SKM-1 treated with dmso at 0.1 percent for 144 hours (cell line): ENCODE measurements at regions not wholly inside any gene's neighbourhood (a gene's known extent, or its start where the extent isn't known, plus 50 kb on each side); places are given as distances from the start of the nearest gene placed in this dataset.

Experiments used
- DNase-seq: peaks from one replicate; lab custom pipeline; 2025; ENCODE audit not compliant: unreplicated experiment; lab: John Stamatoyannopoulos, UW

- DNase-seq, result no peak
These were observed 294.8 kb upstream of the FIGN start for GRCh38 chr2:164030623-164031022.

- no peak for DNase-seq
These were observed 293.2 kb upstream of the FIGN start for GRCh38 chr2:164028814-164029534.

- no peak for DNase-seq
These were observed 288.6 kb upstream of the FIGN start for GRCh38 chr2:164024396-164024795.

- no peak for DNase-seq
These were observed 288.1 kb upstream of the FIGN start for GRCh38 chr2:164023896-164024295.

GRCh38 chr2:164015328-164016123 lies 279.7 kb upstream of the FIGN start:
- no peak for DNase-seq

- no peak for DNase-seq
These were observed 279.0 kb upstream of the FIGN start for GRCh38 chr2:164014791-164015190.

GRCh38 chr2:164014068-164014731 lies 278.4 kb upstream of the FIGN start:
- DNase-seq, result no peak

- DNase-seq, result no peak
These were observed 276.8 kb upstream of the FIGN start for GRCh38 chr2:164012581-164012980.

- no peak for DNase-seq
These were observed 274.0 kb upstream of the FIGN start for GRCh38 chr2:164009756-164010337.

GRCh38 chr2:164008752-164009151 lies 272.9 kb upstream of the FIGN start:
- DNase-seq, result no peak

GRCh38 chr2:164006704-164007103 lies 270.9 kb upstream of the FIGN start:
- DNase-seq, result no peak

- no peak for DNase-seq
These were observed 264.4 kb upstream of the FIGN start for GRCh38 chr2:164000176-164000575.

GRCh38 chr2:163997466-163997865 lies 261.7 kb upstream of the FIGN start:
- DNase-seq, result no peak

GRCh38 chr2:163990541-163990940 lies 254.7 kb upstream of the FIGN start:
- DNase-seq, result no peak

GRCh38 chr2:163990101-163990500 lies 254.3 kb upstream of the FIGN start:
- DNase-seq, result no peak

GRCh38 chr2:163987175-163987940 lies 251.6 kb upstream of the FIGN start:
- no peak for DNase-seq

- DNase-seq, result no peak
These were observed 249.2 kb upstream of the FIGN start for GRCh38 chr2:163984986-163985385.

GRCh38 chr2:163983911-163984310 lies 248.1 kb upstream of the FIGN start:
- DNase-seq, result no peak

- no peak for DNase-seq
These were observed 247.1 kb upstream of the FIGN start for GRCh38 chr2:163982938-163983337.

- DNase-seq, result no peak
These were observed 239.0 kb upstream of the FIGN start for GRCh38 chr2:163974766-163975165.
